ENCODE measurements at regions not wholly inside any gene's neighbourhood (a gene's known extent, or its start where the extent isn't known, plus 50 kb on each side); places are given as distances from the start of the nearest gene placed in this dataset.

DNA sequence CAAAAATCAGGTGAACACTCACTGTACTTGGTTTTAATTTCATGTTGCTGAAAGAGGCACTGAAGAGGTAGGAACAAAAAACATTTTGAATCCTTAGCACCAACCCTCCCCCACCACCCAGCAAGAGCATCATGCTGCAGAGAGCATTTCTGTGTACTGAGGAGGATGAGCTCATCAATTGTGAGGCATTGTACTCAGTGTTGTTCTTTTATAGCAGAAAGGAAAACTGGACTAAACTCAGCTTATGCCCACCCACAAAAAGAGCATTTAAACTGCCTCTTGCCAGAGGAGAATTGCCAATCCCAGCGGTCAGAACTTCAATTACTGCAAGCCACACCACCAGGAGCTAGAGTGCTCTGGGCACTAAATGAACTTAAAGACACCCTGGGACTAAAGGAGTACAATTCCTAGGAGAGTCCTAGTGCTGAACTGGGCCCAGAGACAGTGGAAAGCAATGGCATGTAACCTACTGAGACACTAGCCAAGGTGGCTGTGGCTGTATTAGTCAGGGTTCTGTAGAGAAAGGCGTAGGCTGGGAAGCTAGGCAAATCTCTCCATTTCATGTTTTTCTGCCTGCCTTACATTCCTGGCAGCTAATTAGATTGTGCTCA lies 280.7 kb upstream of the KLHL4 start:
- no peaks in the 10 kb centered on the region for H3K27me3 ChIP-seq (ENCODE audit: low read depth)
- DNase-seq (no peak), ATAC-seq (no peak)
- intact Hi-C loops (cut with DNase I) = no loop called here
- no peaks in the 10 kb centered on the region for H3K36me3 ChIP-seq
- H3K27ac ChIP-seq = no peak overlapping the region
- TF ChIP-seq, protein P1, sequence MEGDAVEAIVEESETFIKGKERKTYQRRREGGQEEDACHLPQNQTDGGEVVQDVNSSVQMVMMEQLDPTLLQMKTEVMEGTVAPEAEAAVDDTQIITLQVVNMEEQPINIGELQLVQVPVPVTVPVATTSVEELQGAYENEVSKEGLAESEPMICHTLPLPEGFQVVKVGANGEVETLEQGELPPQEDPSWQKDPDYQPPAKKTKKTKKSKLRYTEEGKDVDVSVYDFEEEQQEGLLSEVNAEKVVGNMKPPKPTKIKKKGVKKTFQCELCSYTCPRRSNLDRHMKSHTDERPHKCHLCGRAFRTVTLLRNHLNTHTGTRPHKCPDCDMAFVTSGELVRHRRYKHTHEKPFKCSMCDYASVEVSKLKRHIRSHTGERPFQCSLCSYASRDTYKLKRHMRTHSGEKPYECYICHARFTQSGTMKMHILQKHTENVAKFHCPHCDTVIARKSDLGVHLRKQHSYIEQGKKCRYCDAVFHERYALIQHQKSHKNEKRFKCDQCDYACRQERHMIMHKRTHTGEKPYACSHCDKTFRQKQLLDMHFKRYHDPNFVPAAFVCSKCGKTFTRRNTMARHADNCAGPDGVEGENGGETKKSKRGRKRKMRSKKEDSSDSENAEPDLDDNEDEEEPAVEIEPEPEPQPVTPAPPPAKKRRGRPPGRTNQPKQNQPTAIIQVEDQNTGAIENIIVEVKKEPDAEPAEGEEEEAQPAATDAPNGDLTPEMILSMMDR (IDR thresholded peaks at IDR 0.05) = no peak
- H3K4me1 ChIP-seq = no peaks in the 10 kb centered on the region
- H3K4me3 ChIP-seq = no peak overlapping the region
- H3K9me3 ChIP-seq = no peaks in the 10 kb centered on the region

DNA sequence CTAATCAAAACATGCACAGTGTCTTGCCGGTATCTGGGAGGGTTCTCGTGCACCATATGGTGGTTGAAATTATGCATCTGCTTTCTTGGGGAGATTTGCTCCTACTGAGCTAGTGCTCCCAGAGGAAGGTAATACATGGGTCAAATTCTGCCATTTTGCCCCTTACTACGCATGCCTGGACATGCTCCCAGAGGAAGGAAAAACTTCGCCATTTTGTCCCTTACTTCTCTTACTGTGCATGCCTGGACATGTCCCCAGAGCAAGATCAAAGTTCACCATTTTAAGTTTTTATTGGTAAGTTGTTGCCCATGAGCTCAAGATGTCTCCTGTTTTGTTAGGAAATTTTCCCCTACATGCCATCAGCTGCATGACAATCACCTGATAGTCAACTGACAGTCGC lies 252.1 kb upstream of the KLHL4 start:
- ATAC-seq (no peak), DNase-seq (no peak)
- TF ChIP-seq, protein P1 (IDR thresholded peaks at IDR 0.05) = no peak
- intact Hi-C loops (cut with DNase I) = no loop called here
- Histone ChIP-seq H3K27me3 (ENCODE audit: low read depth) (no peaks in the 10 kb centered on the region), H3K4me3 (no peak overlapping the region), H3K36me3 (no peaks in the 10 kb centered on the region), H3K4me1 (no peaks in the 10 kb centered on the region), H3K9me3 (no peaks in the 10 kb centered on the region), H3K27ac (no peak overlapping the region)

DNA sequence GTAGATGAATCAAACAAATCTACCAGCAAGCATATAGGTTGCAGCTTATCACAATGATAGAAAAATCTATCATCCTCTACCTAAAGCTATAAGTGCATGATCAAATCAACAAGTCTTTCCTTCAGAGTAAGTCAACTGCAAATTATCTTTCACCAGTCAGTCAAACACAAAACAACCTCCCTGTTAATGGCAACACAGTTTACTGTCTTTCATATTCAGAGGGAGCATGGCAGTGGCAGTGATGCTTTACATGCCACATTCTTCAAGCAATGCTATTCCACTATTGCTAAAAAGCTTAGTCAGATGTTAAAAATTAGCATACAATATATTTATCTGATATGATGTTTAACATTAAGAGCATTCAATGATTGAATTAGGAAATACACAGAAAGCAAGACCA lies 245.1 kb upstream of the KLHL4 start:
- Histone ChIP-seq H3K27ac (no peak overlapping the region), H3K36me3 (no peaks in the 10 kb centered on the region), H3K27me3 (ENCODE audit: low read depth) (no peaks in the 10 kb centered on the region), H3K9me3 (no peaks in the 10 kb centered on the region), H3K4me3 (no peak overlapping the region), H3K4me1 (no peaks in the 10 kb centered on the region)
- DNase-seq (no peak), ATAC-seq (no peak)
- TF ChIP-seq, protein P1 (IDR thresholded peaks at IDR 0.05) = no peak
- intact Hi-C loops (cut with DNase I) = no loop called here

DNA sequence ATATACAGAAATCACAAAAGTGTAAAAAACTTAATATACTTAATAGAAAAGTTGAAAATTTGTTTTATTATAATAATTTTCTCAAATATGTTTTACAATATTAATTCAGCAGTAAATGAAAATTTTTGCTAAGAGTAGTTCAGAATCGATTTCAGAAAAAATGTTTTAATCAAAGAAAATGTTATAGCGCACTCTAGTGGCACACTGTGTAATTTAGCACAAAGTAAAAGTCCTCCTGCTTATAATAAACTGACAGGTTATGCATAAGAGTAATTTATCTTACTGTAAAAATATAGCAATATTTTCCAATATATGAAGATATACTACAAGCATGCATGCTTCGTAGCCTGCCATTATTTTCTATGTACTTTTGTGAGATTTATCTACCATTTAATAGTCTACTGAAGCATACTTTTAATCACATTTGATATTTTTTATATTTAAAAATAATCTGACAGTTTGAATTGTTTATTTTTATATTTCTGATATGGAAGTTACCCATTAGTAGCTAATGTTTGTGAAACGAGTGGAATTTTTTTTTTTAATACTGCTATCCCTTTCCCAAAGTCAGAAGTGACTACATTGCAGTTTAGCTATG lies 217.9 kb upstream of the KLHL4 start:
- Histone ChIP-seq H3K27ac (no peak overlapping the region), H3K4me1 (no peaks in the 10 kb centered on the region), H3K9me3 (no peaks in the 10 kb centered on the region), H3K27me3 (ENCODE audit: low read depth) (no peaks in the 10 kb centered on the region), H3K36me3 (no peaks in the 10 kb centered on the region), H3K4me3 (no peak overlapping the region)
- TF ChIP-seq, protein P1 (IDR thresholded peaks at IDR 0.05) = peak; percentile 44
- ATAC-seq (no peak), DNase-seq (no peak)
- intact Hi-C loops (cut with DNase I) = no loop called here

DNA sequence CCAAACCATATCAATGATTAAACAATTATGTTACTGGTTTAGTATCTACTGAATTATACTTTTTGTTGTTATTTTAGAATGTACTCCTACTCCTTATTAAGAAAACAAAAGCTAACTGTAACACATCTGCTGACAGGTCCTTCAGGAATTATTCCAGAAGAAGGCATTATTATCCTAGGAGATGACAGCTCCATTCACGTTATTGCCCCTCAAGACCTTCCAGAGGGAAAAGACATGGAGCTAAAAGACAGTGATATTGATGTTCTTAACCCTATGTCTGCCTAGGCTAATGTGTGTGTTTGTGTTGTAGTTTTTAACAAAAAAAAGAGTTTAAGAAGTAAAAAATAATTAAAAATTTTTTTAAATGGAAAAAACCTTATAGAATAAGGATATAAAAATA lies 206.8 kb upstream of the KLHL4 start:
- Histone ChIP-seq H3K27me3 (ENCODE audit: low read depth) (no peaks in the 10 kb centered on the region), H3K36me3 (no peaks in the 10 kb centered on the region), H3K27ac (no peak overlapping the region), H3K4me3 (no peak overlapping the region), H3K4me1 (no peaks in the 10 kb centered on the region), H3K9me3 (no peaks in the 10 kb centered on the region)
- DNase-seq (no peak), ATAC-seq (no peak)
- TF ChIP-seq, protein P1 (IDR thresholded peaks at IDR 0.05) = no peak
- intact Hi-C loops (cut with DNase I) = no loop called here

All from lower lobe of right lung (tissue), 2 donors.